NOMO-1 treated with dmso at 0.1 percent for 144 hours (cell line): ENCODE measurements at regions not wholly inside any gene's neighbourhood (a gene's known extent, or its start where the extent isn't known, plus 50 kb on each side); places are given as distances from the start of the nearest gene placed in this dataset.
"Not testable (repeated sequence)": the region's sequence is repeated elsewhere in the genome, so short reads cannot be mapped to it uniquely, and the experiment has no call there.

Source experiments
- DNase-seq: peaks from one replicate; lab custom pipeline; 2025; ENCODE audit not compliant: unreplicated experiment; lab: John Stamatoyannopoulos, UW

GRCh38 chr3:153785901-153786300, 335.3 kb upstream of the ARHGEF26 start:
- no peak for DNase-seq

GRCh38 chr3:153789380-153789779, 331.8 kb upstream of the ARHGEF26 start:
- DNase-seq, result no peak

DNA sequence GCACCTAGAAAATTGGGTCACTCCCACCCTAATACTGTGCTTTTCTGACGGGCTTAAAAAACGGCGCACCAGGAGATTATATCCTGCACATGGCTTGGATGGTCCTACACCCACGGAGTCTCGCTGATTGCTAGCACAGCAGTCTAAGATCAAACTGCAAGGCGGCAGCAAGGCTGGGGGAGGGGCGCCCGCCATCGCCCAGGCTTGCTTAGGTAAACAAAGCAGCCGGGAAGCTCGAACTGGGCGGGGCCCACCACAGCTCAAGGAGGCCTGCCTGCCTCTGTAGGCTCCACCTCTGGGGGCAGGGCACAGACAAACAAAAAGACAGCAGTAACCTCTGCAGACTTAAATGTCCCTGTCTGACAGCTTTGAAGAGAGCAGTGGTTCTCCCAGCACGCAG, 324.1 kb upstream of the ARHGEF26 start:
- DNase-seq, result not testable (repeated sequence)

DNA sequence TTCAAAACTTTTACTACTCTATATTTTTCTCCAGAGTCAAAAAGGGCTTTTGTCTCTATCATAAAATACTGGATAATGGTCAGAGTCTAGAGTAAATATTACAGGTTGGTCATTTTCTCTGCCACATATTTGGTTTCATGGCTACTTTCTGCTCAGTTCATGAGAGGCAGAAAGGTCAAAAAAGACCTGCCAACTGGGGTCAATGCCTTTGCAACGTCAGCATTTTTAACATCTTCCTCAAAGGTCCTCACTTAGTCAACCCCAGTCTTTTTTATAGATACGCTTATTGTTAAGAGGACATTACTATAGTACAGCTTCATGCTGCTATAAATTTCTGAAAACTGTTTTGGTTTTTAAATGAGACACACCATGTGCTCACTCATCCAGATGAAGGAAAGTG, 312.1 kb upstream of the ARHGEF26 start:
- DNase-seq, result no peak

- no peak for DNase-seq
Observed at GRCh38 chr3:153818338-153818737, 302.9 kb upstream of the ARHGEF26 start.

- no peak for DNase-seq
Observed at GRCh38 chr3:153820035-153820434, 301.2 kb upstream of the ARHGEF26 start.

GRCh38 chr3:153828346-153828745, 292.8 kb upstream of the ARHGEF26 start:
- not testable (repeated sequence) for DNase-seq

DNA sequence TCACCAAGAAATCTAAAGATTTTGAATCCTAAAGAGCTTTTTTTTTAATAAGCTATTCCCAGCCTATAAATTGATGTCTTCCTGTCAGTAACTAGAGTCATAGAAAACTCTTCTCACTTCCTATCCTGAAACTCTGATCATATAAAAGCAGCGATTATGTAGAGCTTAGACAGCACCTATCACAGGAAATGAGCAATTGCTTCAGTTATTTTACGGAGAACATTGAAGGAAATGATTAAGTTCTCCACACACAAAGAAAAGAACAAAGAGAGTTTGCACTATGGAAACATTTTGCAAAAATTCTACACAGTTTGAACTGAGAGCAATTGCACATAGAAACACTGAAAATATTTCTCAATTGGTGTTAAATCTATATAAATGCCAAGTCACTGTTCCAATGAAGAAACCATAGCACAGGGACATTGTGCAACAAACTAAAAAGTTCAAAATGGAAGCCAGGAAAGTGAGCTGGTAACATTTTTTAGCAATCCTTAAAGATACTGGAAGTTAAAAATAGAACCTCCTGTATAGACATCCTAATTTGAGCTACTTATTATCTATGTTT, 291.5 kb upstream of the ARHGEF26 start:
- no peak for DNase-seq

- DNase-seq, result no peak
Observed at GRCh38 chr3:153830552-153830951, 290.6 kb upstream of the ARHGEF26 start.

GRCh38 chr3:153835540-153835939, 285.6 kb upstream of the ARHGEF26 start:
- no peak for DNase-seq

DNA sequence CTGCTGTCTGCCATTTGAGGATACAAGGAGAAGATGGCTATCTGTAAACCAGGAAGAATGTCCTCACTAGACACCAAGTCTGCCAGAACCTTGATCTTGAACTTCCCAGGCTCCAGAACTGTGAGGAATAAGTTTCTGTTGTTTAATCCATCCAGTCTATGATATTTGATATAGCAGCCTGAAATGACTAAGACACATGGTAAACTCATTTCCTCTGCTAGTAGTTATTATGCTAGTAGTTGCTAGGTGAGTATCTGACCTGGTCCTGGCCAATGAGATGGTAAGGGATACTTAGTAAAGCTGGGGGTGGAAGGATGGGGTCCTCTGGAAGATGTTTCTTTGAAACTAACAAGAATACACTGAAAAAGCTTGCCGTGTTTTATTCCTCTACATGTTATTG, 280.7 kb upstream of the ARHGEF26 start:
- no peak for DNase-seq

DNA sequence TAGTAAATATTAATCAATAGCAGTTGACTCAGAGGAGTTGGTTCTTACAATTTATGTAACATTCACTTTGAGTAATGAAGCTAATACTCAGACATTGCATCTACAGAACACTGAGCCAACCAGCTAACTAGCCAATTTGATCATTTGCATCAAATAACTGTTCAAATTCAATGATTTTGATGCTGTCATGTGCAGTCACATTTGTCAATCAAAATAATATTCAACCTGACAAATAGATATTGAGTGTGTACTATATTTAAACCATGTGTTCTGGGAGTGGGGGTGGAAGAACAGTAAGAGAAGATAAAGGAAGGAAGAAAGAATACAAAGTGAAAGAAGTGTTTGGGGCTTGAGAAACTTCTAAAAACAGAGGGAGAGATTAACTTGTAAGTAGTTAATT, 277.2 kb upstream of the ARHGEF26 start:
- no peak for DNase-seq

DNA sequence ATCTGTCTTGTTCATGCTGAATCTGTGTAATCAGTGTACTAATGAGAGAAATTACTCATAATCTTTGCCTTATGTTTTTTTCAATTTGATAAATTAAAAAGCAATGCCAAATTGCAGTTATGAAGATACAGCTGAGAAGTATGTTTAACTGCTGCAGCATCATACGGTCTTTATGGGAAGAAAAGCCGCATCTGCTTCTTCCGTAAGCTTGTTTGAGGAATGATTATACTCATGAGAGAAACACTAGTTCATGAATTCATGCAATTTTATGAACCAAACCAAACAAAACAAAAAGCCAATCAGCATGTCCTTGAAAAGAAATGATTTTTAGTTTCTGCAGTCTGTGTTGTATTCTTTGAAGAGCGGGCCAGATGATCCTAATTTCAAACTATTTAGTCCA, 275.9 kb upstream of the ARHGEF26 start:
- DNase-seq, result no peak

GRCh38 chr3:153848702-153849101, 272.5 kb upstream of the ARHGEF26 start:
- DNase-seq, result no peak

GRCh38 chr3:153852355-153852754, 268.8 kb upstream of the ARHGEF26 start:
- no peak for DNase-seq

GRCh38 chr3:153853163-153853562, 268.0 kb upstream of the ARHGEF26 start:
- DNase-seq, result no peak

- no peak for DNase-seq
Observed at GRCh38 chr3:153855772-153856171, 265.4 kb upstream of the ARHGEF26 start.

DNA sequence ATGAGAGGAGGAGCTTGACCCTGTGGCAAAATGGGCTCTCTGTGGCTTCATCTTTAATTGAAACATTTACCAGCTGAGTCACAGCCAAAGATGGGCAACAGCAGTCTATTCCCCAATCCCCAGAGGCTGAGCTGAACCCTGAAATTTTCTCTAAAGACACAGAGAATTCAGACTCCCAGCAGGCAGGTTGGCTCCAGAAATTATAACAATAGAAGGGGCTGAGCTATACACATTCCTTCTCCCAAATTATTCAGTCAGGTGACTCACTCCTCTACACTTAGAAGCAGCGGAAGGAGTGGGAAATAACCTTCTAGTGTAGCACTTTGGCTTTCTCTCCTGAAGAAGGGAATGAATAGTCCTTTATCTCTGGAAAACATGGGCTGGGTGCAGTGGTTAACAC, 264.3 kb upstream of the ARHGEF26 start:
- no peak for DNase-seq

GRCh38 chr3:153864793-153865192, 256.4 kb upstream of the ARHGEF26 start:
- no peak for DNase-seq

GRCh38 chr3:153866901-153867300, 254.3 kb upstream of the ARHGEF26 start:
- no peak for DNase-seq

- DNase-seq, result not testable (repeated sequence)
Observed at GRCh38 chr3:153874348-153874747, 246.8 kb upstream of the ARHGEF26 start.

DNA sequence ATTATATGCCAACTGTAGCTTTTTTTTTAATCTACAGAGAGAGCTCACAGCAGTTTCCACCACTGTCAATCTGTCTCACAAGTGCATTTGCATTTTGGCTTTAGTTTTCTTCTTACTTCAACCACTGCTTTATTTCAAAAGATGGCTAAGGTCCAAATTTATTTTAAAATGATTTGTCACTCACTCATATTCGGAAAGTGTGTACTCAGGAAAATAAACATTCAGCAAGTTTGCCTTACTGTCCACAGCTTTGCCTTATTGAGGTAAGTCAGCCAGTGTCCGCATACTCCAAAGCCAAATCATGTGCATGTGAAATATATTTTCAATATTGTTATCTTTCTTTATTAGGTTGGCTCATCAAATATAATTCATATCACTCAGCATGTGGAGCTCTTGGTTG, 240.7 kb upstream of the ARHGEF26 start:
- DNase-seq, result no peak

- DNase-seq, result no peak
Observed at GRCh38 chr3:153881201-153881600, 240.0 kb upstream of the ARHGEF26 start.

GRCh38 chr3:153885359-153885758, 235.8 kb upstream of the ARHGEF26 start:
- DNase-seq, result no peak
